Epithelial cell of proximal tubule (primary cell): ENCODE measurements at regions not wholly inside any gene's neighbourhood (a gene's known extent, or its start where the extent isn't known, plus 50 kb on each side); places are given as distances from the start of the nearest gene placed in this dataset.

ENCODE experiments used
- DNase-seq: peaks from one replicate; pipeline ENCODE4 v3.0.0-alpha.2; 2011; ENCODE audit warnings: low read depth
- H3K4me3 ChIP-seq: 2 replicates; pipeline ENCODE4 v1.5.1; 2011; ENCODE audit warnings: low read depth, mild to moderate bottlenecking, low read length
- TF ChIP-seq, protein P1 (sequence below): conservative IDR thresholded peaks from 2 replicates; pipeline ENCODE4 v1.5.1; 2012; ENCODE audit warnings: low read depth, mild to moderate bottlenecking, low read length

DNA sequence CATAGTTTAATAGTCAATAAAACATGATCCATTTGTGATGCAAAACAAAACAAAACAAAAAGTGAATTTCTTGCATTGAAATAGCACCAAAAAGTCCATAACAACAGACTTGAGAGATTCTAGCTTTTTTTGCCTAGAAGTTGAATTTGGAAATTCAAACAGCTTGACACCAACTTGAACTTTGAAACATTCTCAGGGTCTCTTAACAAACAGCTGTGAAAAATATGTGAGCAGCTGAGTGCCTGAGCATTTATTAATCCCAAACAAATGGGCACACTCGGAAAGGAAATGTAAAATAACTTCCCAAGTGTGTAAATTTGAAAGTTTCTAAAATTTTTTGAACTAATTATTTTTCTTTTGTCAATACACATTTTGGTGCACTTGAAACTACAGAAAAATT lies 56.0 kb upstream of the HMHB1 start:
- TF ChIP-seq, protein P1, sequence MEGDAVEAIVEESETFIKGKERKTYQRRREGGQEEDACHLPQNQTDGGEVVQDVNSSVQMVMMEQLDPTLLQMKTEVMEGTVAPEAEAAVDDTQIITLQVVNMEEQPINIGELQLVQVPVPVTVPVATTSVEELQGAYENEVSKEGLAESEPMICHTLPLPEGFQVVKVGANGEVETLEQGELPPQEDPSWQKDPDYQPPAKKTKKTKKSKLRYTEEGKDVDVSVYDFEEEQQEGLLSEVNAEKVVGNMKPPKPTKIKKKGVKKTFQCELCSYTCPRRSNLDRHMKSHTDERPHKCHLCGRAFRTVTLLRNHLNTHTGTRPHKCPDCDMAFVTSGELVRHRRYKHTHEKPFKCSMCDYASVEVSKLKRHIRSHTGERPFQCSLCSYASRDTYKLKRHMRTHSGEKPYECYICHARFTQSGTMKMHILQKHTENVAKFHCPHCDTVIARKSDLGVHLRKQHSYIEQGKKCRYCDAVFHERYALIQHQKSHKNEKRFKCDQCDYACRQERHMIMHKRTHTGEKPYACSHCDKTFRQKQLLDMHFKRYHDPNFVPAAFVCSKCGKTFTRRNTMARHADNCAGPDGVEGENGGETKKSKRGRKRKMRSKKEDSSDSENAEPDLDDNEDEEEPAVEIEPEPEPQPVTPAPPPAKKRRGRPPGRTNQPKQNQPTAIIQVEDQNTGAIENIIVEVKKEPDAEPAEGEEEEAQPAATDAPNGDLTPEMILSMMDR: no peak
- no peak overlapping the region for H3K4me3 ChIP-seq
- DNase-seq: no peak

DNA sequence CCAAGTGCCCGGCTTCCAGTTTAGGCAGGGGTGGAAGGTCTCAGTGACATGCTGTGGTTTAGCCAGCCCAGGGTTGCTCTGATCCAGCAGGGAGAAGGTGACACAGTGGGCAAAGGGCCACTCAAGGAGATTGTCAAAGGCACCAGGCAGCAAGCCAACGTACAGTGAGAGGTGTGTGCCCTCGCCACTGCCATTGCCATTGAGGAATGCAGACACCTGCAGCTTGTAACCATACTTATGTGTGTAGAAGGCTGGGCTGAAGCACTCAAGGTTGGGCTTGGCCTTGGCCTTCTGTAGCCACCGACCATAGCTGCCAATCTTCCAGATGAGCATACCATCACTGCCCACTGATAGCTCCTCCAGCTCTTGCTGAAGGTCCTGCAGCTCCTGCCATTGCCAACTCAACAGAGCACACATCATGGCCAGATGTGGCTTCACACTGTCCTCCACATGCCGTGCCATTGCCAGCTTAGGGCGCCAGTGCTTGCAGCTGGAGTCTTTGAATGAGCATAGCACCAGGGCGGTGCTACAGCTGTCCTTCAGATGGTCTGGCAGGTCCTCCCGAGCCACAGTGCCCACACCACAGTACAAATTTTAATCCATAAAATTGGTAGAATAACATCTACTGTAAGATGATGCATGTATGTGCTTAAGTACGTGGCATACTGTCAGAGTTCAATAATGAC lies 59.7 kb upstream of the HMHB1 start:
- TF ChIP-seq, protein P1: no peak
- no peak for DNase-seq

DNA sequence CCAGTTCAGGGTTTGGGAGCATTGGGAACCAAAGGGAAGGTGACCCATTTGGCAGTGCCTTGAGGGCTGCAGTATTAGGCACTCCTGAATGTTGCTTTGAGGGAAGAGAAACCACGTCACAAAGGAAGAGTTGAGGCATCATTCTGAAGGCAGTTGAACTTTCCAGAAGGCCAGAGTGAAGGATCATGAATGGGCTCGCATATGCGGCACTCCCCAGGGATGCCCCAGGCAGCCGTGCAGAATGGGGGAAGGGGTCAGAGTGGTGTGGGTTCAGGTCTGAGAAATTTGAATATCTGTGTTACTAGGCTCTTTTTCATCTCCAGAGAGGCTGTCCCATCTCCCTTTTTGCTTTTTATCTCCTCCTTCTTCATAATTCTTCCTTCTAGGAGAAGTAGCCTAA lies 60.6 kb upstream of the HMHB1 start:
- no peak for DNase-seq
- no peak overlapping the region for H3K4me3 ChIP-seq
- TF ChIP-seq, protein P1: no peak

More for the DNA sequence above, 59.7 kb upstream of the HMHB1 start:
- H3K4me3 ChIP-seq: no peak overlapping the region

DNA sequence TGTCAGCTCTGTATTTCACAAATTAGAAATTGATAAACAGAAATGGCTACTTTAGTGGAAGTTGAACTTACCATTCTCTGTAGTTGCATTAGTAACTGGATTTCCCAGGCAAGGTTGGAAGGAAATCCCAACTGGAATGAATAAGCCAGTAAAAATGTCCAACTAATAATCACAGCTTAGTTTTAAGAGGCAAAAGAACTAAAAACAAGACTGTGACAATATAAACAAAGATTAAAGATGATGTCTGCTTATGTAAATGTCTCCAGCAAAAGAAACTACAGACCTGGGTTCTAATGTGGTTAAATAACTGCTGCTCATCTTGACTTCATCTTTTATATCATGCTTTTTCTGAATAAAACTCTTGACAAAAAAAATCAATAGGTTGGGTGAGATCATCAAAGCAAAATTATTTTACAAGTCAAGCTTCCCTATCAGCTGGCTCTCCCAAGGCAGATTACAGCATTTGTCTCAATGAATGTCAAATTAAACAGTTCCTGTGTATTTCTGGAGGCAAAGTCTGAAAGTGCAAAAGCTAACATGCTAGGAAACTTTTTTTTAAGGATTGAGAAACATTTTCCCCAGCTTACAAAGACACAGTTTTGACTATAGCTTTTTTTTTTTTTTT lies 62.3 kb upstream of the HMHB1 start:
- DNase-seq: no peak
- TF ChIP-seq, protein P1: no peak
- no peak overlapping the region for H3K4me3 ChIP-seq

DNA sequence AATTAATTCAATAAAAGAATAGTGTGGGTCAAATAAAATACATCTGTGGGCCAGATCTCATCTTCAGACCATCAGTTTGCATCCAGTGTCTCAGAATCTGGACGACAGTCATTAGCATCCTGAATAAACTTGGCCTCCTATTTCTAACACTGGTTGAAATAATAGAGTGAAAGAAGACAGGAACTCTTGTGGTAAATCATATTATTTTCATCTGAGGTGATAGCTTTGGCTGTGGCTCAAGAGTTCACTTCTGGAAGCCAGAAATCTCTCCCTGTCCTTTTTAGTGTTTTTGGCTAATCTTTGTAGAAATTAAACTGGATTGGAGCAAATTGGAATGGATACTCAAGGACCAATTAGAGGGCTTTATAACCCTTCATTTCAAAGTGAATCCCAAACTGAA lies 63.4 kb upstream of the HMHB1 start:
- no peak for DNase-seq
- no peak overlapping the region for H3K4me3 ChIP-seq
- TF ChIP-seq, protein P1: no peak

DNA sequence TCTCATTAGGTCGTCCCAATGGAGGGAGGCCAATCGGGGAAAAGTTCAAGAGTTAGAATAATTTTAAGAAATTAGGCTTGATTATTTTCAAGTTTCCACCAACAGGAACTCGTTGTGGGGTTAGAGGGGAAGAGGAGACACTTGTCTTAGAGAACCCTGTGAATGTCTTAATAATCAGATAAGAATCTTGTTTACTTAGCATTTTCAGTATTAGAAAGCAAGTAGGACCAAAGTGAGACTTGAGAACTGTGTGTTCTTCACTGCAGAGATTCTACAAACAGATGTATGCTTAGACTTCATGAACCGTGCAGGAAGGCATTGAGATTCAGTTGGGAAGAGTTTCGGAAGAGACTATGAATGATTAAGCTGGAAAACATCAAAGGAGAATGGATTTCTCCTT lies 69.0 kb upstream of the HMHB1 start:
- no peak overlapping the region for H3K4me3 ChIP-seq
- TF ChIP-seq, protein P1: no peak
- DNase-seq: no peak

DNA sequence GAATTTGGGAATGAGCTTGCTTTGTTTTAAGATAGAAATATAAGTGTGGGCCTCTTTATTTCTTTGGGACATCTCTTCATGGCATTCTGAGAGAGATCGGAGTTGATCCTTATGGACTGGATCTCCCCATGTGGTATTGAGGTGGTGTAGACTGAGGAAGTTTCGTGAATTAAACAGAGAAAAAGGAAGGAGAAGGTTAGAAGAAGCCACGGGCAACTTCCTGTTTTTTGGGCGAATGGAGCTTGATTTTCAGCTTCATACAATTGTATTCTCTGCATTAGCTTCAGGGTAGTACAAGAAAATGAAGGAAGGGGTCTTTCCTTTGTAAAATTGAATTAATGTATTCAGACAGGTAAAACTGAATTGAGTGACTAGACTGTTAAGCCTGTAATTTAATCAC lies 70.5 kb upstream of the HMHB1 start:
- no peak overlapping the region for H3K4me3 ChIP-seq
- TF ChIP-seq, protein P1: no peak
- no peak for DNase-seq
